RCC 7860 (cell line): ENCODE measurements at regions not wholly inside any gene's neighbourhood (a gene's known extent, or its start where the extent isn't known, plus 50 kb on each side); places are given as distances from the start of the nearest gene placed in this dataset.
"Not testable (repeated sequence)": the region's sequence is repeated elsewhere in the genome, so short reads cannot be mapped to it uniquely, and the experiment has no call there.

Experiments used
- DNase-seq: peaks from one replicate; pipeline ENCODE4 v3.0.0-alpha.2; 2015; ENCODE audit warnings: low spot score
- FAIRE-seq: peaks from 2 replicates; lab custom pipeline; 2012; peaks lifted over from hg19 to GRCh38; lab: Jason Lieb, UNC

DNA sequence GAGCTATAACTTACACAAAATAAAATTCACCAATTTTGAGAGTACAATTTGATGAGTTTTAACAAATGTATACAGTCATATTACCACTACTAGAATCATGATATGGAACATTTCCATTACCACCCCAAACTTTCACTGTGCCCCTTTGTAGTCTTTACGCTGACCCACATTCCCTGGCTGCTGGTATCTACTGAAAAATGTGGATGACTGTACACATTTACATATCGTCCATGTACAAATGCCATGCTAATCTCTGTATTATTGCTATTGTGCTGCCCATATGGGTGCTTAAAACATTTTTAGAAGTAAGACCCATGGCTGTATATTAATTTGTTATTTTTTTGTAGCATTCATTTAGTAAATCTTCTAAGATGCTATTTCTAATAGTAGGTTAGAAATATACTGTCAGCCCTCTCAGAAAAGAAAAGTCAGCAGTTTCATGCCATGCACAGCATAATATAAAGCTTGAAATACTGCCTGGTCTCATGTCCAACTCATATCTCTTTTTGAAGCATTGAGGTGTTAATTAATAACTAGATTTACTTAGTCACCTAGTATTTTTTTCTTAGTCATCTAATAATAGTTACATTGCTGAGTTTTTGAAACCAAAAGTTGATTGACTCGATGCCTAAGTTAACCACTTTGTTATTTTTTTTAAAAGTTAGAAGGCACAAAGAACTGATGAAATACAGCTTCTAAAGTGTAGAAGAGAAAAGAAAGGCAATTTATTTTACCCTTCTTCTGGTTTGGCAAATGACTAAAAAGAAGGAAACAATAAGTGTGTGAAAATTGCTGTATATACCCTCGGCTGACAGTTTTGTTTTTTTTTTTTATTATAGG, 188.3 kb upstream of the MEF2C start:
- DNase-seq (peak; percentile 65), FAIRE-seq (peak; percentile 94)

DNA sequence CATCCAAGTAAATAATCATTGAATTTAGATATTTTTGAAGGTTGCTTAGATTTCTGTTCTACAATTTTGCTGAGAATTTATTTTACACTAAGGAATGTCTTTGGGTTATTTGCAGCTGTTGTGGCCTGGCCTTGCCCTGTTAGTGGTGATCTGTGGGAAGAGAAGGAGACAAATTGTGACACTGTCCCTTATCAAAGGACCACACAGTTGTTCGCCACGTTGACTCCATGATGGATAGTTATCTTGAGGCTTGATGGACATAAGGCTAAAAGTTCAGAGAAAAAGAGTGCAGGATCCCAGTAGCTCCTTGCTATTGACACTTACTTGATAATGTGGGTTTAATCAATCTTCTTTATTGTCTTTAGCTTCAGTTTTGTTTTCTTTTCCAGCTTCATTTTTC, 186.6 kb upstream of the MEF2C start:
- no peak for FAIRE-seq
- DNase-seq, result no peak

DNA sequence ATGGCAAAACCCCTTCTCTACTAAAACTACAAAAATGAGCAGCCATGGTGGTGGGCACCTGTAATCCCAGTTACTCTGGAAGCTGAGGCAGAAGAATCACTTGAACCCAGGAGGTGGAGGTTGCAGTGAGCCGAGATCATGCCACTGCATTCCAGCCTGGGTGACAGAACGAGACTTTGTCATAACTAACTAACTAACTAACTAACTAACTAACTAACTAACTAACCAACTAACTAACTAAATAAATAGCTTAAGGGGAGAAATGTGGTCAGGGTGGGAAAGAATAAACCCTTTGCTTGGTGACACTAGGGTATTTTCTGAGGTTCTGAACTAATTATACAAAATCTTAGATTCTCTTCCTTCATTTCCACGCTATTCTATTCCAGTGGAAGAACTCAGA, 184.4 kb upstream of the MEF2C start:
- no peak for FAIRE-seq
- no peak for DNase-seq

DNA sequence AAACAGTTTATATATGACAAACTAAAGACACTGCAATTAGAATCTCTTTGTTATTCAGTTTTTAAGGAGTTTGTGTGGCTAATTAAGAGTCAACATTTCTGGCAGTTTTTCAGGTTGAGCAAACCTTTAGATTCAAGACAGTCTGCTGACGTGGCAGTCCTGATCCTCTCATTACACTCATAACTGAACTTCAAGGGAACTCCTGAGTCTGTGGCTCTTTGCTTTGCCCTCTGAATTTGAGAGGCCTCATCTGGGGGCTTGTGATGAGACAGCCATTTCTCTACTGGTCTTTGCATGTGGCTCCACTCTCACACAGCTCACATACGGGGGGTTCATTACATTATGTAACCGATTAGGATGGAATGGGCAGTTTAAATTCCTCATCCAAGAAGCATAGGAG, 182.9 kb upstream of the MEF2C start:
- FAIRE-seq (no peak), DNase-seq (no peak)

DNA sequence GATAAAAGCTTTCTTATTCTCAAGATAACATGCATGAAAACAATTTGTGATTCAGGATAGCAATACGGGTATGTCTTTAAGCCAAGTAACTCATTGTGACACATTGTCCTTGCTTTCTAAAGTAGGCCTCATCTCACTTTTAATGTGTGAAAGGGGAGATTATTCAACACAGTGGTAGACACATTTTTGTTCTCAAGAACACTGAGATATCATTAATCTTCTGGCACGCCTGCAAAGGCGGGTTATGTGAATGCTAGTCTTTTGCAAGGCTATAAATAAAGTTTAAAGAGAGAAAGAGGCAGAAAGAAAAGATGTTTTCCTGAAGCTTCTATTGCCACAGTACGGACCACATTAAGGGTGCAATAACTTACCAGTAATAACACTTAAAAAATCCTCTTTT, 181.8 kb upstream of the MEF2C start:
- FAIRE-seq, result no peak
- DNase-seq, result no peak

DNA sequence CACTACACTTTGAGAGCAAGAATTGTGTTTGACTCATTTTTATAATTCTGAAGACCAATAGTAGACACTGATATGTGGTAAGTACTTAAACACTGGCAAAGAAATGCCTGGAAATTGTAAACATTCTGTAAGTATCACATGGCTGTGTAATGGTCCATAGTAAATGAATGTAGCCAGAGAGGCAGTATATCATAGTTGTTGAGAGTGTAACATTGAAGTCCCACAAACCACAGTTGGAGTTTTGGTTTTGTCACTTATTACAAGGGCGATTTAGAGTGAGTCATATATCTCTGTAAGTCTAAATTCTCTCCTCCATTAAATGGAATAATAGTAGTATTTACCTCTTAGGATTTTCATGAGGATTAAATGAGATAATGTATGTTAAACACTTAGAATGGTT, 181.1 kb upstream of the MEF2C start:
- peak; percentile 44 for DNase-seq
- FAIRE-seq, result peak; percentile 90

DNA sequence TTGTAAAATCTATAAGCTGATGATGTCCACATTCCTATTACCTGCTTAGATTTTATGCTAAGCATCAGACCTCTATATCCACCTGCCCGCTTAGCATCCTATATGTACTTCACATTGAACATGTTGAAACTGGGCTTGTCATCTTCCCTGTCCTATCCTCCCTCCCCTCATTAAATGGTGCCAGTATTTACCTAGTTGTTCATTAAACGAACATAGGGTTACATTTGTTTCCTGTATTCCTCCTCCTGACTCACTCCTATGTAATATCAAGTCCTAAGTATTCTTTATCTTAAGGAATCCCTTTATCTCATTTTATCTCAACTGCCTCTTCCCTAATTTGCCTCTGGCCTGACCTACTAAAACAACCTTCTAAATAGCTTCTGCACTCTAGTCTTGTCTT, 177.8 kb upstream of the MEF2C start:
- FAIRE-seq, result no peak

DNA sequence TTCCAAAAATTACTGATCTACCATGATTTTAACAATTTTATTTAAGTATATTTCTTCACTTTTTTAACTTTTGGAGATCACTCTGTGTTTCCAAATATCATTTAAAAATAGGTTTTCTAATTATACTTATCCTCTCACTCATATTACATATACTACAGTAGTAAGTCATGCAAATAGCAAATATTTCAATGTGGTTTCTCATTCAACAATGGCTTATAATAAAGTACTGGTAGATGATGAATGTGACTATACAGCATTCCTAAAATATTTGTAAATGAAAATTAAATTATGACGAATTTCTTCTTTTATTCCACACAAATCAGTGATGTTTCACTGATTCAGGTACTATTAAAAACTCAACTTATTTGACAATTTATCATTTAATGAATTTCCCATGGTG, 176.3 kb upstream of the MEF2C start:
- DNase-seq, result no peak
- no peak for FAIRE-seq

More for the DNA sequence above, 177.8 kb upstream of the MEF2C start:
- no peak for DNase-seq

DNA sequence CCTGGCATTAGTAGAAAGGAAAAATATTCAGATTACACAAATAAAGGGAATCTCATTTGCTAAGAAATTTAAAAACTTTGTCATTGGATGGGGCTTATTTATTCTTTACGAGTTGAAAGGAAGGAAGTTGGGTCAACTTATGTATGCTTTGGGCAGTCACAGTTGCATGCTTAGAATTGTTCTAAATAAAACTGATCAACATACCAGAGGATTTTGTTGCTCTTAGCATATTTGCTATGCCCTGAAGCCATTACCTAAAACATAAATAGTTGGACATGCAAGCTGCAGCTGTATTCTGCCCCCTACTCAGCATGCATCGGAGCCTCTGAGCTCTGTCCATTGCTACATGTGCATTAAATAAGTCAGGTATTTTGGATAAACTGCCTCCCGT, 172.7 kb upstream of the MEF2C start:
- no peak for DNase-seq
- no peak for FAIRE-seq

DNA sequence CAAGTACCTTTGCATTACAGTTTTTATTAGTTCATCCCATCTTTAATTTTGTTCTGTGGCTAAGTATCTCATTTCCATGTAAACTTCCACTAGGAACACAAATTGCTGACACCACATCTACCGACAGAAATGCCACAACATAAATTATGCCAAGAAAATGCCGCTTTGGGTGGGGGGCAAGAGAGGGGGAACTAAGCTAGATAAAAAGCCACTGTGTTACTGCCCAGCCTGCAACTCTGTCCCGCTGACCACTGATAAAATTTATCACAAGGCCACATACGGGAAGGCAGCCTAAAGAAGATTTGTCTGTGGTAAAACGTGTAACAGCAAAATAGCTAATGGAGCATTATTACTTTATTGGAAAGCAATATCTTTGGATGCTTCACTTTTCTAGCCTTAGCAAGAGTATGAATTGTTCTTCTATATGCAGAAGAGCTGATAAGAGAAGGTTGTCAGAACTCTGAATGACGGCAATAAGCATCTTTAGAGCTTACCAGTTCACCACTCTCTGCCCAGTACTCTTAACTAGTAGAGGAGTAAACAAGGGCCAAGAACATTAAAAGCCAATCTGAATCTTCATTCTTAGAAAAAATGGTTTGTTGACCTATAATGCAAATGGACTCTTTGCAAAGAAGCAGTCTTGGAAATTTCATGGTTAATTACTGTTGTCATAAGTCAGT, 172.2 kb upstream of the MEF2C start:
- no peak for DNase-seq
- no peak for FAIRE-seq

DNA sequence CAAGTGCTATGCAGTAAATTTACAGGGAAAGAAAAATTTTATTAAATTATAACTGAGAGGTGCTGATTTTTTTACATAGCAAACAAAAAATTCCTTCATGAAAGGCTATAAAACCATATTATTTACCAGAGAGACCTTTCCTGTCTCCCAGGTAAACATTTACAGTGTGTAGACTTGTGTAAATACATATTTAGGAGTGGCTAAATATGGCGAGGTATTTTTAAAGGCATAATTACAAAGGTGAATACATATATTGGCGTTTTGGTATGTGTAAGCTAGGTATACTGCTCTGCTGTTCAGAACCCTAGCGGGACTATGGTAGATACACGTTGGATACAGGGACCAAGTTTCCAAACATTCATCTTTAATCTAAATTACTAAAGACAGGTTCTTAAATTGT, 170.6 kb upstream of the MEF2C start:
- FAIRE-seq, result no peak
- no peak for DNase-seq

DNA sequence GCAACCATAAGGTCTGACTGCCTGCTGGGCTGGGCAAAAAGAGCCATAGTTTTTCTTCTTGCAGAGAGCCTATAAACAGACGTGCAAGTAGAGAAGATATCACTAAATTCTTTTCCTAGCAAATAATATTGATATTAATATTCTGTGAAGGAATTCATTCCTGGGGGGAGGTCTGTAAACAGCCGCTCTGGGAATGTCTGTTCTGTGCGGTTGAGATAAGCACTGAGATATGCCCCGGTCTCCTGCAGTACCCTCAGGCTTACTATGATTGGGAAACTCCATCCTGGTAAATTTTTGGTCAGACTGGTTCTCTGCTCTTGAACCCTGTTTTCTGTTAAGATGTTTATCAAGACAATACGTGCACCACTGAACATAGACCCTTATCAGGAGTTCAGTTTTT, 167.1 kb upstream of the MEF2C start:
- FAIRE-seq, DNase-seq: not testable (repeated sequence)

DNA sequence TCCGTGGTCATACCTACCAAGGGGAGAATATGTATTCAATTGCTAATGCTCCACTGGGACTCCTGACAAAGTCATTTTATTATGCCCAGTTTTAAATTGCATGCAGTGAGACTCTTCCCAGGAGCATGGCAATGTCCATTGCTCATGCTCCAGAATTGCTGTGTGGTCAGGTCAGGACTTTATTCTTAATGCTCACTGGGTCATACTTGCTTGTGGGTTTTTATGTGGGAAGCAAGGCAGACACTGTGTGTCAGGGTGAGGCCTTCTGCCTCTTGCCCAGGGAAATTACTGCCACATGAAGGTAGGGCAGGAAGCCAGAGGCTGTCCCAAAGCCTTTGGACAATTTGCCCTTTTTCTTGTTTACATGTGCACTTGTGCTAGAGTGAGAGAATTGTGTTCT, 164.6 kb upstream of the MEF2C start:
- no peak for FAIRE-seq

DNA sequence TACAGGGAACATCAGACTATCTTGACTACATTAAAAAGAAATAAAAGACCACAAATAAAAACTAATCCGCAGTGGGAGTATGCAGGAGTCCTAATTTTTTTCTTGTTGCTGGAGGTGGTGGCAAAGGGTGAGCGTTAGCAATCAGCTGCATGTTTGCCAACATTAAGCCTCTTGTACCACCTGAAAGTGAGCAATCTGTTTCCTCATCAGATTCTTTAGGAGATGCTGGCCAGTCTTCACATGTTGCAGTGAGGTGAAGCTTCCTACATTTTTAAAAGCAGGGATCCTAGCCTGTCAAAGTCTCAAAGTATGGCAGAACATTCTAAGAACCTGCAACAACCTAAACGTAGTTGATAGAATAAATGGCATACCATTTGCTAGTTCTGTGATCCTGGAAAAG, 162.2 kb upstream of the MEF2C start:
- FAIRE-seq, result no peak
- DNase-seq, result no peak

More for the DNA sequence above, 164.6 kb upstream of the MEF2C start:
- DNase-seq, result peak; percentile 21

DNA sequence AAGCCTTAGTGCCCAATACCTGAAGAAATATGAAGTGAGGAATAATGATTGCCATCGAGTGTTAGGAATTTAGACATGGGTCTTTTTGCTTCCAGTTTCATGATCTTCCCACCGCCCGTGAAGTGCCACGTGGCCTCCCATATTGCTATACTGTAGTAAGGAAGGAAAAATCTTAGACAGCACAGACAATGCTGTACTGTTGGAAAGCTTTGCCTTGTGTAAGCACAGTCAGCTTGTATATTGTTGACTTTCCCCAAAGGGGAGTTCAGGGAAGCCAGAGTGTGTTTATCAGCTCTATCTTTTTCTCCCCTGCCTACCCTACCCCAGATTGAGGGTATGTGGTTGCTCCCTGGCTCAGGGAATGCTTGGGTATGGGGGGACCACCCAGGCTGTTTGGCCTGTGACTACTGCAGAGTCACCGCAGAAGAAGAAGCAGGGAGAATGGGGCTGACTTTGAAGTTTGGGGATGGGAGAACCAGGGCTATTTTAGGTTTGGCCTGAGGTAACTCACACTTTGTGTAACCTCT, 161.8 kb upstream of the MEF2C start:
- DNase-seq (no peak), FAIRE-seq (no peak)

DNA sequence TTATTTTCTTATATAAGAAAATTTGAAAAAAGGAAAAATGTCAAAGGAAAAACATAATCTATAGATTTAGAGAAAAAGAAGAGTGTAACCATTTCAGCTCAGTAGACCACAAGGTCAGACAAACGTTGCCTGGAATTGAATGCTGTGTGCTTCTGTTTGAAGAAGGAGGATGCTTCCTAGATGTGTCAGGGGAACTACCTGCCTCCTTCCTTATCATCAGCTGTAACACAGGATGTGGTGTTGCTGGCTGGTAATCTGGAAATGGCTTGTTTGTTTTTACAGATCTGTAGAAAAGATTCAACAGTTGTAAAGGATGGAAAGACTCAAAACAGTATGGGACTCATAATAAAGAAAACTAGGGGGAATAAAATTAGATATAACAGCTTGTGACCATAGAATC, 160.7 kb upstream of the MEF2C start:
- FAIRE-seq, result no peak
- peak; percentile 27 for DNase-seq

DNA sequence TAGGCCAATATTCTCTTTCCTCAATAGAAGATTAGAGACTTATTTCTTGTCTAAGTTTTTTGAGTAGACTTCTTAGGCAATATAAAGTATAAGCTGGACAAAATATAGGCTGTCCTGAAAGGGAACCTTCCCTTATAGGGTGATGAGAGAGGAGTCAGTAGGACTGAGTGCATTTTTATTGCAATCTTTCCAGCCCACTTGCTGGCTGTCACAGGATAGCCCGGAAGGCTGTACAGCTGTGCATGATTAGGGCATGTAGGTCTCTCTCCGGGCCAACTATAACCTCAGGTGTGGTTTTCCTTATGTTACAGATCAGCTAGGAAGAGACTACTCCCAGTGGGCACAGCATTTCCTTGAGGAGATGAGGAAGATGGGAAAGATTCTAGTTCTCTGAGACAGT, 159.8 kb upstream of the MEF2C start:
- DNase-seq, result no peak
- no peak for FAIRE-seq

DNA sequence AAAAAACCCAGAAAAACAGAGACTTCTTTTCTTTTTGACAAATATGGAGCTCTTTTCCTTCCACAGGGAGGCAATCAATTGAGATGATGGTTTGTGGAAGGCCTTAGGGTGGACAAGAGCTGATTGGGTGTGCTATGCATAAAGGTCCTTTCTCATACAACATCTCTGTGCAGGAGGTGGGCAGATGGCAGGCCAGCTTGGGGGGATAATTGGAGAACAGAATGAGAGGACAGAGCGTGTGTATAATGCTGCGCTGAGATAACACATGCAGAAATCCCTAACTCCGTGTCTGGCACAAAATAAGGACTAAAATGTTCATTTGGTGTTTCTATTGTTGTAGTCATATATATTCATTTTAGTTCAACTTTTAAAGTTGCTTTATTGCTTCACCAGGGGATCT, 159.0 kb upstream of the MEF2C start:
- DNase-seq (no peak), FAIRE-seq (no peak)

DNA sequence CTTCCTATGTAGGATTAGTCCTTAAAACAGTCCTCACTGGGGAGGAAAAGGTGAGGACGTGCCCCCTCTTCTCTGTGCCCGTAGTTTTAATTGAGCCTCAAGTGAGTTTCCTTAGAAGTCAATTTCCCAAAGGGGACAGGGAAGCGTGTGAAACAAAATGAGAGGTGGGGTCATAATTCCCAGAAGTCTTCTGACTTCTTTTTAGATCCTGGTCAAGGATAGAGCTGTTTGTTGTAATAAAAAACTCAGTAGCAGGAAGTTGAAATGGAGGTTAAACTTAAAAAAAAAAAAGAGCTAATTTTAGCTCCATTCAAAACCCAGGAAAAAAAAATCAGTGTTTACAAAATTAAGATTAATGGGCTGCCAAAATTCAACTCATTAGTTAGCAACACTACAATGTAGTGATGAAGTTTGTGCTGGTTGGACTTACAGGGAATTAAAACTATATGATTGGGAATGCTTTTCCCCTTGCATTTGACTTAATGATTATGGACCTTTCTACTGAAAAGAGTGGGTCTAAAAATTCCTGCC, 158.3 kb upstream of the MEF2C start:
- no peak for DNase-seq
- no peak for FAIRE-seq

DNA sequence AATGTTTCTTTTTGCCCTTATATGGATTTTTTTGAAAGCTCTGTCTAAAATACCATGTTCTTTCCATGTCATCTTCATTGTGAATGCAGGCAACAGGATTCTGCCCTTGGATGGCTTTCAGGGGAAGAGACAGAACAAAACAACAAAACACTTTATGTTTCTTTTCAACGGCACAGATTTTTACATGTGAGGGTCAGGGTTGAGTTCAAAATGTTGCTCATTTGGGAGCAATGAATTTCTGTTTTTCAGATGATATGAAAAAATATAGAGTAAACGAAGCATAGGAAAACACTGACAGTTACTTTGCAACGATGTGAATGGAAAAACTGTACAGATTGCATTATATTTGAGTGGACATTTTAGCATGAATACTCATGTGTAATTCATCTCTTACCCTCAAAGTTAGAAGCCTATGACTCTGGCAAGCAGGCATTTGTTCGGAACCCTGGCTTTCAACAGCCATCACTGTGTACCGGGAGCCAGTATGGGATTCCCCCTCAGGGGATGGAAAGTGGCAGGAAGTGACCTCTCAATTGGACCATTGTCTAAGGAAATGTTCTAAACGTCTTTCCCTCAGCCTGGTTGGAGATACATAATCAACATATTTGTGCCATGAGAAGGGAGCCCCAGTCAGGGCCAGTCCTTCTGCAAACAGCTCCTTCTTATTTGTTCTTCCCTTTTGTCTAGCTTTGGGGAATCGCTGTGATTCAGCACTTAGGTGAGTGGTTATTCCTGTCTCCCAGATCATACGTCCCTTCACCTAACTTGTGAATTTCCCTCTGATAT, 153.9 kb upstream of the MEF2C start:
- no peak for FAIRE-seq
- DNase-seq, result no peak

DNA sequence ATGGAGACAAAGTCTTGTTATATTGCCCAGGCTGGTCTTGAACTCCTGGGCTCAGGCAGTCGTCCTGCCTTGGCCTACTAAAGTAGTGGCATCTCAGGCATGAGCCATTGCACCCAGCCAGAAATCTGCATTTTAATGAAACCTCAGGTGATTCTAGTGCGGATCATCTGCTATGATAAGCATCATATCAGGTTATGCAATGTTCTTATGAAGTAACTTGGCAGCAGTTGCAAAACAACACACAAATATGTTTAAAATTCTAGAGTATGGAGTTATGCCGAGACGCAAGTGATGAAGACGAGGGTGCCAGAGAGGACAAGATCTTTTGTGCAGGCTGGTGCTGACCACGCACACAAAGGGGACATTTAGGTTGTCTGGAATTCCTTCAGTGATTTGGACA, 153.2 kb upstream of the MEF2C start:
- DNase-seq (no peak), FAIRE-seq (no peak)
